Fibroblast of skin of scalp (primary cell): ENCODE measurements at regions not wholly inside any gene's neighbourhood (a gene's known extent, or its start where the extent isn't known, plus 50 kb on each side); places are given as distances from the start of the nearest gene placed in this dataset.
A peak's percentile ranks its signal among the peaks of the same experiment; 100 is the strongest.
"Not testable (repeated sequence)": the region's sequence is repeated elsewhere in the genome, so short reads cannot be mapped to it uniquely, and the experiment has no call there.

Experiments used
- DNase-seq: peaks from one replicate; pipeline ENCODE4 v3.0.0-alpha.2; 2013

DNA sequence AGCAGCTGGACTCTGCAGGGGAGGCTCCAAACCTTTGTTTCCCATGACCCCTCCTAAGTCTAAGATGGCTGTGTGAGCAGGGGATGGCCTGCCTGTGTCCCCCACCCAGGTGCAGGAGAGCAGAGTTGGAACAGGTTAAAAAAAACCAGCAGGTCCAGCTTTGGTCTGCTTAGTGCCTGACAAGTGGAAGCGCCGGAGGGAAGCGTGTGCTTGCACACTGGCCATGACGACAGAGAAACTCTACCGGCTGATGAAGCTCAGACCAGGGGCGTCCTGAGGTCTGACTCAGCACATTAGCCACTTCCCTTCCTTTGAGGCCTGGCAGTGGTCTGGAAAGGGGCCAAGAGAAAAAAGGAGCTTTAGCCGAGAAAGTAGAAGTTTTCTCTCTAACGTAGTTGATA, 280.1 kb downstream of the VRK1 start:
- peak; percentile 80 for DNase-seq

DNA sequence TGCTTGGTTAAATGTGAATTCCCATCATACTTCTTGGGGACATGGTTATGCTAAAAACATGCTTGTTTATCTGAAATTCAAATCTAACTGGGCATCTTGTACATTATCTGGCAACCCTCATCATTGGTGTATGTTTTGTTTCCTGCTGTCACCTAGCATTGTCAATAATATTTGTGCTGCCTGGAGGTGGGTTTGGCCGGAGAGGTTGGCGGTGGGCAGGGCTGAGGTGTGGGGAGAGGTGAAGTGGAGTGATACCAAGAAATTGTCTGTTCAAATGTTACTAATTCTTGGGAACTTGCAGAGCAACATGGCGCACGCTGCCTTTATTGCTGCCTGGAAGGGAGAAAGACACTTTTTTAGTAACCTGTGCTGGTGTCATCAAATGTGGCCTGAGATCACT, 280.5 kb downstream of the VRK1 start:
- no peak for DNase-seq

DNA sequence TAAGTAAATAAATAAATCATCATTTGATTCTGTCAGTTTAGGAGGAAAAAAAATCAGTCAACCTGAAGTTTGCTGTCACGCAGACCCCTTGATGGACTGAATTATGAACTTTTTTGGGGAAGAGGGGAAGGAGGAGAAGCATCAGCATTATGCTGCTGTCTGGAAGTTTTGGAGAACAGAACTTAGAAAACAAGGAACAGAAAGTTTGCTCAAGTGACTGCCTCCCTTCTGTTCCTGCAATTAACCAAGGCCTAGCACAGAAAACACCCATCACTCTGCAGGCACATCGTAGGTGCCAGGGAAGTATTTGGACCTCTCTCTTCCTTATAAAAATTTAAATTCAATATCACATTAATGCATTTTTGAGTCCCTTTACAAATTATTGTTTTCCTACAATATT, 283.8 kb downstream of the VRK1 start:
- DNase-seq: no peak

DNA sequence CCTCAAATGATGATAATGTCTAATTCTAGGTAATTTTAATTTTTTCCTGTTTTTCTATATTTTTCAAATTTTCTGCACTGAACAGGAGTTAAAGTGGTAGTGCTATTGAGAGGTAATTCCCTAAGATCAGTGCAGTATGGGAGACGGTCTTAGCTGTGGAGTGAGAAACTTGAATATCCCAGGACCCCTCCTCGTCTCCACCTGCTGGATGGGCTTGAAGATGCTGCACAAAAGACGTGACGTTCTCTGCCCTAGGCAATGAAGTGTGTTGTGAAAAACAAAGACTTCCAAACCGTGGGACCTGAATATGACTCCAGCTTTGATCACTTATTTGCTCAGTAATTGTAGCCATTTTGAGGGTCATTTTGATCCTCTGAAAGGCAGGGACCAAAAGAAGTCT, 298.1 kb downstream of the VRK1 start:
- no peak for DNase-seq

DNA sequence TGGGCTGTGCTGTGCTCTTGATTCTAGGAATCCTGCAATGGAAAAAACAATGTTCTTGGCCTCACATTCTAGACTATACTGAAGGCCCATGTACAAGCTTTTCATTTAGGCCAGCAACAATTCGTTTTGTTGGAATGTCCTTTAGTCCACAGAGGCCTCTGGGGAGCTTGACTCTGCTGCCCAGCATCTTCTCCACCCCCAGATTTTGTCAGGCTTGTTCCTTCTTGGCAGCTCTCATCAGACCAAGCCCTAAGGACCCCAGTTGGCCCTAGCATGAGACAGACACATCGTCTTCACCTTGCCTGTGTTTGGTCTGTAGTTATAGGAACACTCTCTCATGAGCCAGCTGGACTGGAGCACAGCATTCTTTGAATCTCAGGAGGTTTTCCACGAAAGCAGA, 300.1 kb downstream of the VRK1 start:
- no peak for DNase-seq

DNA sequence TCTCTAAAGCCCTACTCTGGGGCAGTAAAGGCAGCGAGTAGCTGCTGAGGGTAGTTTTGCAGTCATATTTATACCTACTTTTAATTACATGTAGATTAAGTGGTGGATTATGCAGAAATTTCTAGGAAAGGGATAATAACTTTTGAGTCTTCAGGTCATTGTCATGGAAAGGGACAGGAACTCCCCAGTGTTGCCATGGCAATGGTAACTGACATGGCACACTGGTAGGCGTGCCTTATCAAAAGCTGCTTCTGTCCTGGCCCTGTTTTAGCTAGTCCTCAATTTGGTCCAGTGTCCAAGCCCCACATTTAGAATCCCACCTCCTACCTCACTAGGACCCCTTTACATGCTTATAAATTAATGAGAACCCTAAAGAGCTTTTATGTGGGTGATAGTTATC, 303.1 kb downstream of the VRK1 start:
- DNase-seq: no peak

DNA sequence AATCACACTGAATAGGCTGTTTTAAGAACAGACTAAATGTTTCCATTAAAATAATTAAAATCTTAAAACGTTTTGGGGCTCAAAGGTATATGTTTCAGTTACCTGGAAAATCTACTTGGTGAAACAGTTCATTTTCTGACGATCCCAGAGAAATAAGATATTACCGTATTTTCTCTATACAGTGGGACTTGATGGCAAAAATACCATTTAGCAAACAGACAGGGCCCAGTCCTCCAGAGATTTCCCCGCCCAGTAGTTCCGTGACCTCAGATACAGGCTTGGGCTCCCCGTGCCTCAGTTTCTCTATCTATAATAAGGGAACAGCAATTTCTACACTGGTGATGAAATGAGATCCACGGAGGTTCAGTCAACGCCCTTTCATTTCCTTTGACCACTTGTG, 304.4 kb downstream of the VRK1 start:
- DNase-seq: no peak

DNA sequence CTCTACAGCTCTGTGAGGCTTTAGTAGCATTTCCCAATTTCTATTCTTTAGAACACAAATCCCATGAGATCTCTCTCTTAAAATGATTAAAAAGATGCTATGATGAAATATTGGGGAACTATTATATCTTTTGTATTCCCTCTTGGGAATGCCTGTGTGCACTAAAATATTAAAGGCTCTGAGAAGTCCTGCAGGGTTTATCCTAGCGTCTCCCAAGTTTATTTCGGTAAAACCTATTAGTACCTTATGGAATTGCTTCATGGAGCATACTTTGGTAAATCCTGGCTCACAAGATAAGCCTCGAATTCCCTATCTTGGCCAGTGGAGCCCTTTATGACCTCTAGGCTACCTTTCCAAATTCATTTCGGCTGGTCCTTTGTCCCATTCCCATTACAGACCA, 306.8 kb downstream of the VRK1 start:
- no peak for DNase-seq

DNA sequence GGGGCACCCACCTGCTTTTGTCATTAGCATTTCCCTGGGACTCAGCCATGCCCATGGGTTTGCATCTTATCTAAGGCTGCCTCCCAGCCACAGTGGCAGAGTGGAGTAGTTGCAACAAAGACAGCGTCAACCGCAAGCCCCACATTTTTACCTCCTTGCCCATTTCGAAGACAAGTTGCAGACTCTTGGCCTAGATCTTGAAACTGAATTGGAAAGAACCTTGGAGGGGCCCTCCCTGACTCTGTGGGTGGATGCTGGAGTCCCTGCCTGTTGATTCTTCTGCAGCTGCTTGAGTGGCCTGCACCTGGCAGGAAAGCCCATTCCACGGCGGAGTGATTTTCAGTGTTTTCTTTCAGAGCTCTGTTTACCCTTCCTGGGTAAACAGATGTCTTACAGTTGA, 309.0 kb downstream of the VRK1 start:
- DNase-seq: no peak

DNA sequence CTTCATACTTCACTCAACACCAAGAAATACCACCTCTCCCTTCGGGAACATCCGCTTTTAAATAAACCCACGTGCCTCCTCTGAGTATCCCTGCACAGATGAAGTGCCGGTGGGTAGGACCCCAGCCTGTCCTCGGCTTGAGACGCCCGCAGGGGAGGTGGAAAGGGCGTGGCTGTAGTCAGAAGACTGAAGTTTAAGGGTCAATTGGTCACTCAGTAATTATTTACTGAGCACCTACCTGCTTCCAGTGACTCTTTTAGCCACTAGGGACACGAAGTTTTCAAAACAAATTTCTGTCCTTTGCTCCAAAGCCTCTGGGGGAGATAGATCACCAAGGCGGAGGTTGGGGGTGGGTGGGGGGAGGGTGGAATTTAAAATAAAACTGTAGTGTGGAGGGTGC, 309.4 kb downstream of the VRK1 start:
- no peak for DNase-seq

DNA sequence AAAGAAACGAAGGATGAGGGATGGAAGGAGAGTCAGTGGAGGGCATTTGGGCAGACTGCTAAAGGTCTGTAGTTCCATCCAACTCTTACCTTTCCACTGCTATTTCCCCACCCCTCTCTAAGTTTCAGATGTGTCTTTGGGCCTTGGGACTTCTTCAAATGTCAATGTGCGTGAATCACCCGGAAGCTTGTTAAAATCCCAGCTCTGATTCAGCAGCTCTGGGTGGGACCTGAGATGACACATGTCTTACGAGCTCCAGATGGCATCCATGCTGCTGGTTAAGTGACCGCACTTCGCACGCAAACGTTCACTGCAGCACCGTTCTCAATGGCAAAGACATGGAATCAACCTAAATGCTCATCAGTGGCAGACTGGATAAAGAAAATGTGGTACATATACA, 309.9 kb downstream of the VRK1 start:
- peak; percentile 30 for DNase-seq

DNA sequence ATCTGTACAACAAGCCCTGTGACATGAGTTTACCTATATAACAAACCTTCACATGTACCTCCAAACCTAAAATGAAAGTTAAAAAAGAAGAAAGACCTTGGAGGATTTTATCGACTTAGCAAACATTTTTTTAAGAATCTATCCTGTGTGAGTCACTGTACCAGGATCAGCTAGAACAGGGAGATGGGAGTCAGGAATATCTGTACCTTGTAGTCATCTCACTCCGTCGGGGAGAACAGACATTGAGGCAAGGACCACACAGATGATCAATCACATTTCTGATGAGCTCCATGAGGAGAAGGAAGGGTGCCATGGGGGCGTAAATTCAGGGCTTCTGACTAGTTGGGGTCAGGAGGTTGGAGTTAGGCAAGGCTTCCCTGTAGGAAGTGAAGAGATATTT, 310.6 kb downstream of the VRK1 start:
- no peak for DNase-seq

DNA sequence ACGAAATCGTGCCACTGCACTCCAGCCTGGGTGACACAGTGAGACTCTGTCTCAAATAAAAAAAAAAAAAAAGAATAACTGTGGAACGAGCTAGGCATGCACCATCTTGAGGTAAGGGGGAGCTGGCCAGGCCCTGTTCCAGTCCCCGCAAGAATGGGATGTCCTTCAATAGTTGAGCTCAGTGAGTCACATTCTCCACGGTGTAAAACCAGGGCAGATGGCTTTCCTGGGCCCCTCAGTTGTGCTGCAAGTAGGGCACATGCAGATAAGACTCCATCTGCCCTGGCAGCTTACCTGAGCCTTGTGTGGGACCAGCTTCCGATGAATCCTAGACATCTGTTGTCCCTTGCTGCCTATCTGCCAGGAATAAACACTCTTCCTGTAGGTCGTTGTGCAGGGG, 312.1 kb downstream of the VRK1 start:
- DNase-seq: no peak

DNA sequence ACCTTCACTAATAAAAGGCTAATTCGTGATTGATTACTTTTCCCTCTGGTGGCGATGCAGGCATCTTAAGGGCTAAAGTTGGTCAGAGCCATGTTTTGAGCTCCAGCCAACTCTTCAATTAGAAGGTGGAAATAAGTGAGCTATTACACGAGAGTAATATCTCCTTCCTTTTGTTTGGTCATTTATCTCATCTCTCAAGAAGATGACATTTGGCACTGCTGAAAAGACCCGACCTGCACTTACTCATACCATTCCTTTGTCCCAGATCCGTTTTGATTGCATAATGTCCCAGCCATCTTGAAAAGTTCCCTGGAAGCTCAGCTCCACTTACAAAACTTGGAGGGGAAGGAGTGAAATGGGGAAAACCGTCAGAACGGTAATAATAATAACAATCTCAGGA, 316.2 kb downstream of the VRK1 start:
- no peak for DNase-seq

DNA sequence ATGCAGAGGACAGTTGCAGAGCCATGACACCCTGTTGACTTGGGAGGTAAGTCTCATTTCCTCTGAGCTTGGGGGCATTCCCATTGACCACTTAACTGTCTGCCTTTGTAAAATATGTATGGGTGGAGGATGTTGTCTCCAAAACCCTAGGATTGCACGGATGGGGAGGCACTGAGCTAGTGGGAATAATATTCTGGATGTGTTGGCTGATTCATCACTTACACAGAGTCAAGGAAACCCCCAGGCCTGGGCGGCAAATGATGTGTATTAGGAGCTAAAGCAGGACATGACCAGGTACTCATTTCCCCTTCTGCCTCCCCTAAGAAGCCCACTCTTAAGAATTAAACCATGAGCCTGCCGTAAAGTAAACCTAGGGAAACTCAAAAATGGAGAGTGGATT, 319.4 kb downstream of the VRK1 start:
- no peak for DNase-seq

DNA sequence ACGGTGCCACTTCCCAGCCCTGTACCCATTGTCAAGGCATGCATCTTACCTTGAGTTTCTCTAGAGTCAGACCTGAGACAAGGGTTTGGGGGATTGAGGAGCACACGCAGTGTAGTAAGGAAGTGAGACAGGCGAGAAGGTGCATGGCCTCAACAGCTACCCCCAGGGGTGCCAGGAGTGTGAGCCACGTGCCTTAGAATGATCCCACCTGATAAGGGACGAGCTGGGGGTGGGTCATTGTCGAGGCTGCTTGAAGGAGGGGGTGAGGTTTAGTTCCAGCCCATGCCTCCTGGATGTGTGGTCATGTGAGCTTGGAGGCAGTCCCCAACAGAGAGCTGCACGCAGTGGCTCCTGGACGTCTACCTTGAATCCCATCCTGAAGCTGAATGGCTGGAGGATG, 320.5 kb downstream of the VRK1 start:
- no peak for DNase-seq

DNA sequence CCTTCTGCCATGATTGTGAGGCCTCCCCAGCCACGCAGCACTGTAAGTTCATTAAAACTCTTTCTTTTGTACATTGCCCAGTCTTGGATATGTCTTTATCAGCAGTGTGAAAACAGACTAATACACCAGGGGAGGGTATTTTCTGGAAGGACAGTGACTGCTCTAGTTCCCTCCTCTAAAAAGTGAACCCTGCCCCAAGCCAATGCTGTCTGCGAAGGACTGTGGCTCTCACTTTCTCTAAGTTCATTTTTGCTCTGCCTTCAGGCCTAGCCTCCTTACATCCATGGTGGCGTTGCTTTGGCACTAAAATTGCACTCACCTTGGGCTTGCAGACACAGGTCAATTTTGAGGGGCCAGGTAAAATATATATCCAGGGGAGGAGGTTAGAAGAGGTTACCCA, 323.0 kb downstream of the VRK1 start:
- DNase-seq: no peak

DNA sequence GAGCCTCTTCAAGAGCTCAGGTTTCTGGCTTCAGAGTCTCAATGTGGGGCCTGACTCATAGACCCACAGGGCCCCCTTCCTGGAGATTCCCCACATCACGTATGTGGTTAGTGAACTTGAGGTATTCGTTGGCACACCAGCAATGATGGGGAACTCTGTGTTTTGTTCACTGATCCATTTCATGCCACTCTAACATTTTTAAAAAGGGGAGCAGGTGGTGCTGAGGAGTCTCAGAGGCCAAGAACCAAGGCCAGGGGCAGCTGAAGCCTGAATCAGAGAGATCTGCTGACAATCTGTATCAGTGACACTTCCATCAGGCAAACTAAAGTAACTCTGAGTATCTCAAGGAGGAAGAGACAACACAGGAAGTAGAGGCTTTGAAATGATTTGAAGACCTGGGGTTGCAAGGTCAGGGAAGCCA, 323.4 kb downstream of the VRK1 start:
- no peak for DNase-seq

DNA sequence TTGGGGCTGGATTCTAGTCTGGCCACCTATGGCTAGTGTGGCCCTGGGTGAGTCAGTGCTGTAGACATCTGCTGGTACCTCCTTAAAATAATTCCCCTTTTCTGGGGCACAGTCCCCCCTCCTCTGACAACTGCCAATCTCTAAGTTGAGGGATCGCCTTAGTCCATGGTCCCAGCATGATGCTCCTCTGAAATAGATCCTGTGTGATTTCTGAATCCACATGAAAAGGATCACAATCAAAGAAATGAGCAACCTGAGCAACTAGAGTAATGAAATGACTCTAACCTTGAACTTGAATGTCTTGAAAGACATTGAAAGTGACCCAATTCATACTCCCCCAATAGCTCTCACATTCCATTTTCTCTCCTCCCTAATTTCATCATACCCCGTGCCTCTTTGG, 332.5 kb downstream of the VRK1 start:
- DNase-seq: no peak

DNA sequence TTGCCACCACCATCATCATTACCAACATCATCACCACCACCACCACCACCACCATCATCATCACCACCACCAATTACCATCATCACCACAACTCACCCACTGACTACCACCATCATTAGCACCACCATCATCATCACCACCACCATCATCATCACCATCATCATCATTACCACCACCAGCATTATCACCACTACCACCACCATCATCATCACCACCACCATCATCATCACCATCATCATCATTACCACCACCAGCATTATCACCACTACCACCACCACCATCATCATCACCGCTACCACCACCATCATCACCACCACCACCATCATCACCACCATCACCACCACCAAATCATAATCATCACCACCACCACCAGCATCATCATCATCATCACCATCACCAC, 338.7 kb downstream of the VRK1 start:
- DNase-seq: not testable (repeated sequence)

DNA sequence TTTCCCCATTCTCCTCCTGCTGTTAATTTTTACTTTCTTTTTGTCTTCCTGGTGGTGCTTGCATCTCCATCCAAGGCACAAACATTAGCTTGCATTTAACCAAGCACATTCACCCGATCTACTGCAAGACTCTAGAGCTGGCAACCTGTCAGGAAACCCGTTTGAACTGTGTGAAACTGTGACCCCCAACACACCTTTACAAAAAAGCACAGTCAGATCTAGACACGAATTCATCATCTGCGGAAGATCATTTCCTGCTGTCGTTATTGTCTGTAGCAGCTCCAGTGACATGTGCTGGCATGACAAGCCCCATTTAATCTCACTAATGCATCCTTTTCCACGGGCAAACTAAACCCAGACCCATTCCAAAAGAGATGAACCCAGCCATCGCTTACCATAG, 340.5 kb downstream of the VRK1 start:
- DNase-seq: no peak

DNA sequence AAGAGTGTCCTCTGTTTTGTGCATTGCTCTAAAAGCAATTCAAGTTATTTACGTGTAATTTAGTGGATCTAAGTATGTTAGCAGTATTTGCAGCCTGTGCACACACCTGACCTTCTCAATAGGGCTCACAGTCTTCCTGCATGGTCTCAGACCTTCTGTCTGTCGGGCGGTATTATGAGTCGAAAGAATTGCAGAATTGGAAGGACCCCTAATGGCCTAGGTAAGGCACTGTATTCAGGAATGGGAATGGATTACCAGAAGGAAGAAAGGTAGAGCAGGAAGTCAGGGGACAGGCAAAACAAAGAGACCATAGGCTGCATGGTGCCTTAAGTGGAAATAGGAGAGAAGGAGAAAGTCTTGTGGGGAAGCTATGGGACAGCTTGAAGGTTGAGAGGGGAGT, 341.6 kb downstream of the VRK1 start:
- no peak for DNase-seq

DNA sequence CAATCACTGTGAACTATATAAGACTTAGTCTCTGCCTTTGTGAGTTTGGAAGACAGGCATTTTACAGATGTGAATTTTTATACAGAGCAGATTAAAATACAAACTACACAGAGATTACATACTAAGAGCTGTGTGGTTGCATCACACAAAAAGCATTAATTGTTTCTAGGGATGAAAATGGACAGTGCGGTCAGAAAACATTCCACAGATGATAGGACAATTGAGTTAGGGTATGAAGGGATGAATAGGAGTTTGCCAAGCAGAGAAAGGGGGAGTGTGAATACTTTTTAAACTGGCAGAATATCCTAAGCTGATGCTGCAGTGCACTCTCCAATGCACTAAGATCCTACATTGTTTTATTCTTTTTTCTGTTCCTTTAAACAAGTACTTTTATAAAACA, 345.8 kb downstream of the VRK1 start:
- DNase-seq: no peak

DNA sequence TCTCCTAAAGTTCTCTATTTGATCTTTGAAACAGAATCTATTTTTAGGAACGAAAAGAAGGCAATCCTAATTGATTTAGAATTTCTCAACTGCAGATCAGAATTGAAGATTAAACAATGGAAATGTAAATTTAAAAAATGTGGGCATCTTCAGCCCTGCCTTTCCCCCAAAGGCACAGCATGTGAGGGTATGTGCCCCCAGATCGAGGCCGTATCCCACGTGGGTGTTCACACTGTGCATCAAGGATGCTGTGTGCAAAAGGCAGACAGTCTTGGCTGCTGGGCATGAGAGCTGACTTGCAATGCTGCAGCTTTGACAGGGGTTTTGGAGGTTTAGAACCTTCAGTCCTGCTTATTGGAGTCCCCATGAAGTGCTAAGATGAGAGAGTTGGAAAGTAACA, 346.3 kb downstream of the VRK1 start:
- DNase-seq: no peak

DNA sequence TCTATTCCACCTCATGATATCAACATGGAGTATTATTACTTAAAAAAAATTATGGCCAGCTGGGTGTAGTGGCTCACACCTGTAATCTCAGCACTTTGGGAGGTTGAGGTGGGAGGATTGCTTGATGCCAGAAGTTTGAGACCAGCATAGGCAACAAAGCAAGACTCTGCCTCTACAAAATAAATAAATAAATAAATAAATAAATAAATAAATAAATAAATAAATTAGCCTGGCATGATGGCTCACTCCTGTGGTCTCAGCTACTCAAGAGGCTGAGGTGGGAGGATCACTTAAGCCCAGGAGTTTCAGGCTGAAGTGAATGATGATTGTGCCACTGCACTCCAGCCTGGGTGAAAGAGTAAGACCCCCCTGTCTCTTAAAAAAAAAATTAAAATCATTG, 350.8 kb downstream of the VRK1 start:
- not testable (repeated sequence) for DNase-seq

DNA sequence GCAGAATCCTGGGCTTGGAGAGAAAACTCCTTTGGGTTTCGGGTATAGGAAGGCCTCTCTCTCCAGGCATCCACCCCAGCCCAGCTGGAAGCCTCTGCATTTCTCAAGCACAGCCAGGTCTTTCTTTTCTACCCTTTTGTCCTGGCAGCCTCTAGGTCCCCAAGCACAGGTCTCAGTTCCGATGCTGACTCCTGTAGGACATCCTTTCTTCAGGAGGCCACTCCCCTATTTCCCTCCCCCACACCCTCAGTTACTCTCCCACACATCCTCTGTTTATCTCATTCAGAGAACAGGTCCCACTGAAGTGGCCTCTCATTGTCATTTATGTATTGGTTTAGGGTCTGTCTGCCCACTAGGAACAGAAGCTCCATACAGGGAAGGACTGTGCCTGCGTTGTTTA, 352.6 kb downstream of the VRK1 start:
- no peak for DNase-seq
